Activated naive CD4-positive, alpha-beta T cell treated with anti-CD3 and anti-CD28 coated beads, Interleukin-2, amount 50 U/mL, for 24 hours (primary cell): ENCODE measurements at regions not wholly inside any gene's neighbourhood (a gene's known extent, or its start where the extent isn't known, plus 50 kb on each side); places are given as distances from the start of the nearest gene placed in this dataset.

Experiments
- H3K27ac Mint-ChIP-seq: one replicate; pipeline ENCODE4 v1.8.0; 2021; ENCODE audit warnings: mild to moderate bottlenecking, mixed read lengths
- H3K27me3 Mint-ChIP-seq: one replicate; pipeline ENCODE4 v1.8.0; 2021; ENCODE audit warnings: mixed read lengths
- H3K36me3 Mint-ChIP-seq: one replicate; pipeline ENCODE4 v1.8.0; 2021; ENCODE audit warnings: mixed read lengths
- H3K4me1 Mint-ChIP-seq: one replicate; pipeline ENCODE4 v1.8.0; 2021; ENCODE audit warnings: mixed read lengths
- H3K4me3 Mint-ChIP-seq: one replicate; pipeline ENCODE4 v1.8.0; 2021; ENCODE audit warnings: mild to moderate bottlenecking, mixed read lengths
- H3K9me3 Mint-ChIP-seq: one replicate; pipeline ENCODE4 v1.8.0; 2021; ENCODE audit warnings: mixed read lengths

DNA sequence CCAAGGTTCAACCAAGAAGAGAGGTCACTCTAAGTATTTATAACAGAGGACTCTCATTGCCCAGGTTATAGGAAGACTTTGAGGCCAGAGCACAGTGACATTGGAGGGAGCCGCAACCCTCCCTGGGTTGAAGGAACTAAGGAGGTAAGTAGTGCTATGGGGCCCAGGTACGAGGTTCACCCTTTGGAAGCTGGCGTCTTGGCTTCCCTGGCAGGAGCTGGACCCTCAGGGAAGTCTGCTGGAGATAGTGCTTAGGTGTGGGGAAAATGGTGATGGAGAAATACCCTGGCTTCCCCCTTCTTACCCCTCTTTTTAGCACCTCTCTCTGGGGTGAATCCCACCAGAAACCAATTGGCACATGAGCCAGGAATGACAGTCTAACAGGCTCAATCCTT is 317.9 kb upstream of the ZNF32 start:
- Mint-ChIP-seq H3K9me3 (no peaks in the 10 kb centered on the region), H3K4me1 (peaks cover 6% of the 10 kb centered on the region), H3K27ac (no peak overlapping the region), H3K27me3 (peaks cover 4% of the 10 kb centered on the region), H3K36me3 (no peaks in the 10 kb centered on the region), H3K4me3 (no peak overlapping the region)

GRCh38 chr10:43965918-43966570 is 317.4 kb upstream of the ZNF32 start:
- Mint-ChIP-seq H3K9me3 (no peaks in the 10 kb centered on the region), H3K27ac (no peak overlapping the region), H3K36me3 (no peaks in the 10 kb centered on the region), H3K4me3 (no peak overlapping the region), H3K4me1 (peaks cover 6% of the 10 kb centered on the region), H3K27me3 (peaks cover 4% of the 10 kb centered on the region)

DNA sequence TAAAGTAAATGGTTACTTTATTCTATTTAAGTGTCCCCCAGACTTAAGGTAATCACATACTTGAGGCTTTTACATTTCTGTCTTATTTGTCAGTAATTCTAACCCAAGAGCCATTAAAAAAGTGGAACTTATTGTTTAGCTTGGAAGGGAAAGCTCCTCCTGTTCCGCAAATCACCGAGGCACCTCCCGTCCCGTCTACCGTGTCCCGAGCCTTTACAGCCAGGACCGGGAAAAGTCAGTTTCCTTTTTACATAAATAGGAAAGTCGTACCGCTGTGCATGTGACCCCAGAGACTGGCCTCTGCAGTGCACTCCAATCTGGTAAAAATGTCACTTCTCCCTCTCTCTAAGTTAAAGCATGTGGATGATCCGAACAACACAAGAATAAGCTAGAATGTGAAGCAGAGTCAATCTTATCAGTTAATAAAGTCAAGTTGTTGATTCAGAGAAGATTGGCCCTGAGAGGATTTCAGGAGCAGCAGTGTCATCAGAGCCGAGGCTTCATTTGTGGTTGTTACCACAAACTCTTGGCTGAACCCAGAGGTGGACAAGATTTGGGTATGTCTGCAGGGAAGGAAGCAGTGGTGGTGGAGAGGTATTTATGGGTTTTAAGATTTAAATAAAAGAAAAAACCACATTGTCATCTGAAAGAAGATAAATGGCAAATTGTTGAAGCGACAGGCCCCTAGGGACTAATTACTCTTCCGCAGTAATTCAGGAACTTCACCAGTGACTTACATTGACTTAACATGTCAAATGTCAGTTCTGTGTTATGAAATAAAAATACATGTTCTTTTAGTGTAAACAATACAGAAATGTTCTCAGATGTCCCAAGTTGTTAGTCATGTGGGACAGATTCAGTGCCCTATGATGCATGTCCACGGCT is 316.6 kb upstream of the ZNF32 start:
- Mint-ChIP-seq H3K36me3 (no peaks in the 10 kb centered on the region), H3K27me3 (peaks cover 4% of the 10 kb centered on the region), H3K9me3 (no peaks in the 10 kb centered on the region), H3K27ac (no peak overlapping the region), H3K4me3 (no peak overlapping the region), H3K4me1 (peaks cover 6% of the 10 kb centered on the region)

- Mint-ChIP-seq H3K27me3 (peaks cover 4% of the 10 kb centered on the region), H3K4me3 (no peak overlapping the region), H3K9me3 (no peaks in the 10 kb centered on the region), H3K27ac (no peak overlapping the region), H3K36me3 (no peaks in the 10 kb centered on the region), H3K4me1 (peaks cover 6% of the 10 kb centered on the region)
These were observed 315.8 kb upstream of the ZNF32 start for GRCh38 chr10:43964486-43964885.

GRCh38 chr10:43963793-43964425 is 315.2 kb upstream of the ZNF32 start:
- peaks cover 6% of the 10 kb centered on the region for H3K4me1 Mint-ChIP-seq
- H3K27me3 Mint-ChIP-seq = peaks cover 4% of the 10 kb centered on the region
- H3K9me3 Mint-ChIP-seq = no peaks in the 10 kb centered on the region
- no peaks in the 10 kb centered on the region for H3K36me3 Mint-ChIP-seq
- H3K4me3 Mint-ChIP-seq = no peak overlapping the region
- no peak overlapping the region for H3K27ac Mint-ChIP-seq

DNA sequence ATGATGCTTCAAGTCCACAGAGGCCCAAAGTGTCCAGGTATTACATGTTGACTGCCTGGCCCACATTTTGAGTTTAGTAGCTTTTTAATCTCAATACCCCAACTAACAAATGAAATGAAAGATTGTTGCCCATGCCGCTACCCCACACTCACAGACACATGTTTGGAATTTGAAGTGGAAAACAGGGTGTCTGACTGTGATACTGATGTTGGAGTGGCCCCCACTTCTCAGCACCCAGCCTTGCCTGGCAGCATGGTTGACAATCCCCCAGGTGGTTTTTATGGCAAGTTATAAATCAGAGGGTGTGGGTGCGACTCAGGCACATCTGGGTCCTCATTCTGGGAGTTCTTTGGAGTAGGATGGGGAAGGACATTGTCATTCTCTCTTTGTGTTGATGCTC is 314.7 kb upstream of the ZNF32 start:
- H3K36me3 Mint-ChIP-seq = no peaks in the 10 kb centered on the region
- no peaks in the 10 kb centered on the region for H3K9me3 Mint-ChIP-seq
- H3K27me3 Mint-ChIP-seq = peaks cover 4% of the 10 kb centered on the region
- no peak overlapping the region for H3K4me3 Mint-ChIP-seq
- peaks cover 6% of the 10 kb centered on the region for H3K4me1 Mint-ChIP-seq
- no peak overlapping the region for H3K27ac Mint-ChIP-seq

DNA sequence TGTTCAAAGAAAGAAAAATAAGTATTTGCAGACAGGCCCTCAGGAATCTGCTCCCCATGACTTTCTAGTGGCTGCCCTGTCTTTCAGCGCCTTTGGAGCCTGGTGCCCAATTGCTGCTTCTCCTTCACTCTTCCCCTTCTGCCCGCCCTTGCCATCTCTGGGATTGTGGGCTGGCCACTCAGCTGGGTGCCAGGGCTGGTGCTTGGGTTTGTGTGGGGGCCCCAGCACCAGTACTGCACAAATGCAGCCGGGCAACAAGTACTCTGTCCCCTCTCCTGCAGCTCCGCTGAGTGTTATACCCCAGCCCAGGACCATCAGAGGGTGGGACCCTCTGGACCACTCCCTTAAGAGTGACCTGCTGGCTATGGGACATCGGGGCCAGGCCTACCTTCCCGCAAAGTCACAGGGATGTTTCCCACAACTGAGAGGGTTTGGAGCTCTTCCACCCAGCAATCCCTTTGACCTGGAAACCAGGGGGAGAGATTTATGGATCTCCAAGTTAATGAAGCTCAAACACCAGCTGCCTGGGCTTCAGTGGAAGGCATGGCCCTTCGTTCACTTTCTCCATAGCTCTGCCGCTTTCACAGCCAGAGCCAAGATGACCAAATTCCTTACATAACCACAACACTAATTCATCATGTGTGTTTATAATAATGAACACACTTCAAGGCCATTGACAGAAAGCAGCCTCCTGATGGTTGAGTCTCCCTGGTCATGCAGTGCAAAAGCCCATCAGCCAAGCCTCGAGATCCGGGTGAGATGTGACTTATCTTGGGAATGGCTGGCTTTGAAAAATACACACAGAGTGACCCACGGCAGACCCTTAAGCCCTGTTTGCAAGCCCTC is 313.9 kb upstream of the ZNF32 start:
- H3K4me3 Mint-ChIP-seq = no peak overlapping the region
- peaks cover 4% of the 10 kb centered on the region for H3K27me3 Mint-ChIP-seq
- H3K27ac Mint-ChIP-seq = no peak overlapping the region
- H3K9me3 Mint-ChIP-seq = no peaks in the 10 kb centered on the region
- no peaks in the 10 kb centered on the region for H3K36me3 Mint-ChIP-seq
- H3K4me1 Mint-ChIP-seq = peaks cover 6% of the 10 kb centered on the region

- Mint-ChIP-seq H3K36me3 (no peaks in the 10 kb centered on the region), H3K4me1 (peaks cover 6% of the 10 kb centered on the region), H3K9me3 (no peaks in the 10 kb centered on the region), H3K4me3 (no peak overlapping the region), H3K27me3 (peaks cover 4% of the 10 kb centered on the region), H3K27ac (no peak overlapping the region)
These were observed 313.1 kb upstream of the ZNF32 start for GRCh38 chr10:43961523-43962345.

DNA sequence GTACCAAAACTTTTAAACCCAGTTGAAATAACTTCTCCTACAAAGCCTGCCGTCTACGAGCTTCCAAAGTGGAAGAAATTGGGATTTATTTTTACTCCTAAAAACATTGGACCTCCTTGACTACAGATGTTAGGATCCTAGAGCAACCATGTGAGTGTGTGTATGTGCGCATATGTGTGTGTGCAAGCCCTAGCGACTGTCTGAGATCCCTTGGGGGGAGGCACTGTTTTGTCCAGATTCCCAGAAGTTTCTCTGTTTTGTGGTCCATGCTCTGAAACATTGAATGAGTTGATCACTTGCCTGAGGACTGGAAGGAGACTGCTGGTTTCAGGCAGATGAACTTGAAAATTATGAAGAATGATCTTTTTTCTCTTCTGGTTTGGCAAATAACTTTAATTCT is 312.3 kb upstream of the ZNF32 start:
- Mint-ChIP-seq H3K27ac (no peak overlapping the region), H3K9me3 (no peaks in the 10 kb centered on the region), H3K27me3 (peaks cover 8% of the 10 kb centered on the region)

GRCh38 chr10:43960477-43960876 is 311.8 kb upstream of the ZNF32 start:
- Mint-ChIP-seq H3K4me3 (no peak overlapping the region), H3K27me3 (peaks cover 9% of the 10 kb centered on the region), H3K4me1 (peaks cover 3% of the 10 kb centered on the region), H3K27ac (no peak overlapping the region), H3K36me3 (no peaks in the 10 kb centered on the region), H3K9me3 (no peaks in the 10 kb centered on the region)

More for the DNA sequence above, 312.3 kb upstream of the ZNF32 start:
- peaks cover 6% of the 10 kb centered on the region for H3K4me1 Mint-ChIP-seq
- no peaks in the 10 kb centered on the region for H3K36me3 Mint-ChIP-seq
- H3K4me3 Mint-ChIP-seq = no peak overlapping the region

- H3K4me3 Mint-ChIP-seq = no peak overlapping the region
- no peaks in the 10 kb centered on the region for H3K4me1 Mint-ChIP-seq
- H3K27ac Mint-ChIP-seq = no peak overlapping the region
- peaks cover 9% of the 10 kb centered on the region for H3K27me3 Mint-ChIP-seq
- no peaks in the 10 kb centered on the region for H3K9me3 Mint-ChIP-seq
- H3K36me3 Mint-ChIP-seq = no peaks in the 10 kb centered on the region
These were observed 311.4 kb upstream of the ZNF32 start for GRCh38 chr10:43960135-43960415.

DNA sequence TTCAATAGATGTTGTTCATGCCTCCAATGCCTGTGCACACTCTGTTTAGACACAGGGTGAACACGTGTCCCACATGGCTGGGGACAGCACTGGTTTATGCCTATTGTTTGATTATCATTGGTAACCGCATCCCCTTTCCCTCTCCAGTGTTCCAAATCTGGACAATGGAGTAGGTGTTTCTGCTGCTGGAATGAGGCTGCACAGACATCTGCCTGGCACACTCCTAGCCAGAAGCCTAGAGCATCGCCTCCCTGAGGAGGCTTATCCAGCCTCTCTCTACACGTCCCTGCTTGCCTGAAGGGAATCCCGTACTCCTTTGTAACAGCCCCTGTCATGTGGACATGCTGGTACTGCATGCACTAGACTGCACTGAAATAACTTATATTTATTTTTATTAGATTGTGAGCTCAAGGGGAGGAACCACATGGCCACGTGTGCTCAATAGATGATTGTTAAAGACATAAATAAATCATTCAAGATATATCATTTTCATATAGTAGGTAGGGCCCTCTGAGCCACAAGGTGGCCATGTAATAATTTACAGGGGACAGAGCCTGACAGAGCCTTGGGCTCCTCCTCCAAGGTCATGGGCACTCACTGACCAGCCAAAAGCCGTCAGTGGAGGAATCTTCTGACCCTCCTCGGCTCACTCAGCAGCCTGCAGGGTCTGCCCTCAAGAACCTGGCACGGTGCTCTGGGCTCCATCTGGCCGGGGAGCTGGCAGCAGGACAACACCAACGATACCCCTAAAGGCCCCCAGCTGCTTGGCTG is 310.9 kb upstream of the ZNF32 start:
- peaks cover 7% of the 10 kb centered on the region for H3K27me3 Mint-ChIP-seq
- no peaks in the 10 kb centered on the region for H3K36me3 Mint-ChIP-seq
- H3K9me3 Mint-ChIP-seq = no peaks in the 10 kb centered on the region
- H3K4me3 Mint-ChIP-seq = no peak overlapping the region
- no peak overlapping the region for H3K27ac Mint-ChIP-seq
- H3K4me1 Mint-ChIP-seq = no peaks in the 10 kb centered on the region

DNA sequence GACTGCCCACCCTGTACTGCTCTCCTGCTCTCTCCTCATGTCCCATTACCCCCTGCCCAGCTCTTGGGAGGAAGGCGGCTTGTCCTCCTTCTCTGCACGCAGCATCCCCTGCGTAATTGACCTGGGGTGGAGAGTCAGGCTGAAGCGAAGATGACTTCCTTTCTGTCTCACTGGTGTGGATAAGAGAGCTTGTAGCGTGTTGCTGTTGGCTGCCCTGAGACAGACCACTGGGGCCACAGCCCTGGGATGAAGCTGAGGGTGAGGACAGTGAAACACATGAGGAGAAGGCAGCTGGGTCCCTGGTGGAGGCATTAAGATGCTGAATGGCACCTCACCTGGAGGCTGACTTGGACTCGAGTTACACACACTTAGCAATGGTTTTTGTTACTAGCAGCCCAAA is 310.3 kb upstream of the ZNF32 start:
- Mint-ChIP-seq H3K36me3 (no peaks in the 10 kb centered on the region), H3K4me1 (no peaks in the 10 kb centered on the region), H3K4me3 (no peak overlapping the region), H3K9me3 (no peaks in the 10 kb centered on the region), H3K27me3 (peaks cover 6% of the 10 kb centered on the region), H3K27ac (no peak overlapping the region)

GRCh38 chr10:43958071-43958432 is 309.4 kb upstream of the ZNF32 start:
- no peak overlapping the region for H3K4me3 Mint-ChIP-seq
- no peaks in the 10 kb centered on the region for H3K36me3 Mint-ChIP-seq
- peaks cover 9% of the 10 kb centered on the region for H3K27me3 Mint-ChIP-seq
- no peaks in the 10 kb centered on the region for H3K4me1 Mint-ChIP-seq
- H3K27ac Mint-ChIP-seq = no peak overlapping the region
- H3K9me3 Mint-ChIP-seq = peaks cover under 1% of the 10 kb centered on the region
